Hematopoietic multipotent progenitor cell treated with erythropoietin and hydrocortisone succinate and interleukin-3 and kit ligand, for 8 days (in vitro differentiated cells): ENCODE measurements at regions not wholly inside any gene's neighbourhood (a gene's known extent, or its start where the extent isn't known, plus 50 kb on each side); places are given as distances from the start of the nearest gene placed in this dataset.
"Not testable (repeated sequence)": the region's sequence is repeated elsewhere in the genome, so short reads cannot be mapped to it uniquely, and the experiment has no call there.

ENCODE experiments used
- DNase-seq: peaks from one replicate; pipeline ENCODE4 v3.0.0-alpha.2; 2015

DNA sequence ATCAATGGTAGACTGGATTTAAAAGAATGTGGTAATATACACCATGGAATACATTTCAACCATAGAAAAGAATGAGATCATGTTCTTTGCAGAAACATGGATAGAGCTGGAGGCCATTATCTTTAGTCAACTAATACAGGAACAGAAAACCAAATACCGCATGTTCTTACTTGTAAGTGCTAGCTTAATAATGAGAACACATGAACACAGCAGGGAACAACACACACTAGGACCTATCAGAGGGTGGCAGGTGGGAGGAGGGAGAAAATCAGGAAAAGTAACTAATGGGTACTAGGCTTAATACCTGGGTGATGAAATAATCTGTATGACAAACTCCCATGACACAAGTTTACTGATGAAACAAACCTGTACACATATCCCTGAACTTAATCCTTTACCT is 1435.2 kb downstream of the REEP3 start:
- no peak for DNase-seq

DNA sequence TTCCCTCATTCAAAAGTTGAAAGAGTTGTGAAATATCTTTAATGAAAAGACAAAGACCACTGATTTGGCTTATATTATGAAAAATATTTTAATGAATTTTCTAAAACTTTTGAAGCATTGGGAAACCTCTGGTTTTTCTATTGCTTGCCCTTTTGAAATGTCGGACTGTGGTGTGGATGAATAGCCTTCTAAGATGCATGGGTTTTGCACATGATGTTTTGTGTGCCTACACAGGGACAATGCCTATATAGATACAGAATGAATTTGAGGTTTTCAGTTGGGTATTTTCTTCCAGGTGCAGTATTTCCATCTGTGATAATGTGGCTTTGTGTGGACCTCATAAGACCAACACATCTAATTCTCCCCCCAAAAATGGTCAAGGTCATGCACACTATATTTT is 1437.9 kb downstream of the REEP3 start:
- DNase-seq: no peak

DNA sequence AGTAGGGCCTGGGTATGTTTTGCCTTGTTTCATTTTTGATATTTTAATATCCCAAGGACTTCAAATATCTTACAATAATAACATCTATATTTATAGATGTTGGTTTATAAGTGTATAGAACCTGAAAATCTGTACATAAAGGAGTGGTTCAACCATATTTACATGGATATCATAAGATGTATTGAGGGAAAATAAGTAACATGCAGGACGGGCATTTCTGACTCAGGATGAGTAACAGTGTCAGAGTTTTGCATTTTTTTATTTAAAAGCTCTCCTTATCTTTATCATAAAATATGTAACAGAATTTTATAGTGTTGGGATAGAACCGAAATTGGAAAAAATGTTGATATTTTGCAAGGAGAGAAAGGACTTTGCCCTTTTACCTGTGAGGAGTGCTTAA is 1438.7 kb downstream of the REEP3 start:
- DNase-seq: no peak

DNA sequence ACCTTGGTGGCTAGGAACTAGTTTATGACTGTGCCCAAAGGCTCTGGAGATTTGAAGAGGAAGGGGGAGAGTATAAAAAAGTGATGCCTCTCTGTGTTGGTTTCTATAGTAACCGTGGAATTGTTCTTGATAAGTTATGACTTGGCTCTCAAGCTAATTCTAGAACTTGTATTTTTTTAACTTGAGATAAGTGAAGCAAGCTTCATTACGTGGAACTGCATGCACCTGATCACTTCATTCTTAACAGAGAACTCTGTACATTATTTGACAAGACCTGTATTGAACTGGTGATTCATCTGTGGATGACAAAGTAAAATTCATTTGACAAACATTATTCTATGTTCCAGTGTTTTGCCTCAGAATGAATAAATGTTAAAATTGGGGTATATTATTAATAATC is 1452.2 kb downstream of the REEP3 start:
- no peak for DNase-seq

DNA sequence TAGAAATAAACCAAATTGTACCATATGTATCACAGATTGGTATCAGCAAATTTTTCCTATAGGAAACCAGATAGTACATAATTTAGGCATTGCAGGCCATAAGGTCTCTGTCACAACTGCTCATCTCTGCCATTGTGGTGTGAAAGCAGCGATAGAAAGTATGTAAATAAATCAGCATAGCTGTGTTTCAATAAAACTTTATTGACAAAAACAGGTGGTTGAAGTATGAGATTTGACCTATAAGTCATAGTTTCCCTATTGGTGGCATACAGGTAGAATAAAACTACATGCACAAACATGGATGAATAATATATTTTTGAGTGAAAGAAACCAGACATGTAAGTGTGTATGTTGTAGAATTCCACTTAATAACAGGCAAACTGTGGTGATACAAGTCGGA is 1454.9 kb downstream of the REEP3 start:
- no peak for DNase-seq

DNA sequence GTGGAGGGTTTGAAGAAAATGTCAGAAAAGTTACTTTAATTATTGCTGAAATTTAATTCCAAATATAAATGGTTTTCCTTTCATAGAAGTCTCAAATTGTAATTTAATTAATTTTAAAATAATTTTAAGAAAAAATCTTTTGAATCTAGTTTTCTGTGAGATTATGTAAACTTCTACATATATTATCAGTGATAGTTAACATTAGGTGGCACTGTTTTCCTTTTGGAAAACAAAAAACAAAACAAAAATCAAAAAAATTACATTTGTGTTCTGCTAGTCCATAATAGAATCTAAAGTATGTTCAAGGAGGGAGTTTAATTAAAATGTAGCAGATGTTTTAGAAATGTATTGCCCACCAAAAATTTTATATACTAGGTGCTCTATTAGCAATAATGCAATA is 1456.7 kb downstream of the REEP3 start:
- no peak for DNase-seq

DNA sequence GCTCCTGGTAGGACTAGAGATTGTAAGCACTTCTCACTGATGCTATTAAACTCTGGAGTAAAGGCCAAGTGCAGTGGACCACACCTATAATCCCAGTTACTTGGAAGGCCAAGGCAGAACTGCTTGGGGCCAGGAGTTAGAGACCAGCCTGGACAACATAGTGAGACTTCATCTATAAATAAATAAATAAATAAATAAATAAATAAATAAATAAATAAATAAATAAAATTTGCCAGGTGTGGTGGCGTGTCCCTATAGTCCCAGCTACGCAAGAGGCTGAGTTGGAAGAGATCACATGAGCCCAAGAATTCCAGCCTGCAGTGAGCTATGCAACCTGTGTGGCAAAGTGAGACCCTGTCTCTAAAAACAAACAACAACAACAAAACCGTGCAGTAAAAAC is 1475.7 kb downstream of the REEP3 start:
- DNase-seq: no peak

DNA sequence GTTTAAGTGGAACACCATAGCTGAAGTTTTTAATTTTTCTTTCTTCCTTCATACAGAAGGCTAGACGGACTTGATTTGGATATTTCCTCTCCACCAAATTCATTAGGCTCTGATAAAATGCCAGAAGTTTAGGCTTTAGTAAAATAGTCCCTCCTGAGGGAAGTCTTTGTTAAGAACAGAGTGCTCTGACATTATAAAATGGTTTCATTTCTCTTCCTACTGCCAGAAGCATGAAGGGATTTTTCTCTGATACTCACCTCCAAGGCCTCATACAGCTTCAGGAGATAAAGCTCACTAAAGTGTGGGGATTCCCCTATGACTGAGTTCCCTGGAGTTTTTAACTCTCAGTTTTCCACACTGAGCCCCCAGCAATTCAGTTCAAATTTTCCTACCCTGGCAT is 1489.6 kb downstream of the REEP3 start:
- no peak for DNase-seq

DNA sequence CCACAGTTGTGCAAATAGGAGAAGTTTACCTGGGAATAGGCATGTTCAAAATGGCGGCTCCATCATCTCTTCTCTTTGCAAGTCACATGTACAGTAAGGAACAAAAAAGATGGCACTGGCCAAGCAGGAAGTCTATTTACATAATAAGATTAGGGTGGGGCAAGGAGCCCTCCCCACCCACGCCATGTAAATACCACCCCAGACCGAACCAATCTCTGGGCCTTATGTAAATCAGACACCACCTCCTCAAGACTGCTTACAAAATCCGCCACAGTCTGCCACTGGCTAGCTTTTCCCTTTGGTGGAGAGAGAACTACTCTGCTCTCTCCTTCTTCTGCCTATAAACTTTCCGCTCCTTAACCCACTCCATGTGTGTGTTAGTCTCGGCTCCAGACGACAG is 1496.3 kb downstream of the REEP3 start:
- no peak for DNase-seq

DNA sequence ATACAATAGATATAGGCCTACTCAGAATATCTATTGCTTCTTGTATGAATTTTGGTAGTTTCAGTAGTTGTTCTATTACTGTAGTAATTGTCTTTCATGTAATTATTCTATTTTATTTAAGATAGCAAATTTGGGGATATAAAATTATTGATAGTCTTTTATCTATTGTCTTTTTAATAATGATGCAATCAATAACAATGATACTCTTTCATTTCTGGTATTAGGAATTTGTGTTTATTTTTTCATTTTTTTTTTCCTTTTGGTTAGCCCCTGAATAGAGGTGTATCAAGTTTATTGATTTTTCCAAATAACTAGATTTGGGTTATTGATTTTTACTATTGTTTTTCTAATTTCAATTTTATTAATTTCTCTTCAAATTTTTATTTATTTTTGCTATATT is 1503.7 kb downstream of the REEP3 start:
- DNase-seq: no peak

DNA sequence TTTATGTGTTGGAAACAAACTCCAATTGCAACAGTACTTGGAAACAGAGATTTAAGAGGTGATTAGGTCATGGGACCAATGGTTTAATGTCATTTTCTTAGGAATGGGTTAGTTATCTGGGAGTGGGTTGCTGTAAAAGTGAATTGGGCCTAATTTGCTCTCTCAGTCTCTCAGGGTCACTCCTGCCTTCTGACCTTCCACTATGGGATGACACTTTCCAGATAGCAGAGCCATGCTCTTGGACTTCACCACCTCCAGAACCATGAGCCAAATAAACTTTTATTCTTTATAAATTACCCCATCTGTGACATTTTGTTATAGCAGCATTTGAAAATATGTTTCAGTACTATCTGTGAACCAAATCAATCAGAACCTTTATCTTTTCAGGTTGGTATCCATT is 1509.1 kb downstream of the REEP3 start:
- DNase-seq: no peak

DNA sequence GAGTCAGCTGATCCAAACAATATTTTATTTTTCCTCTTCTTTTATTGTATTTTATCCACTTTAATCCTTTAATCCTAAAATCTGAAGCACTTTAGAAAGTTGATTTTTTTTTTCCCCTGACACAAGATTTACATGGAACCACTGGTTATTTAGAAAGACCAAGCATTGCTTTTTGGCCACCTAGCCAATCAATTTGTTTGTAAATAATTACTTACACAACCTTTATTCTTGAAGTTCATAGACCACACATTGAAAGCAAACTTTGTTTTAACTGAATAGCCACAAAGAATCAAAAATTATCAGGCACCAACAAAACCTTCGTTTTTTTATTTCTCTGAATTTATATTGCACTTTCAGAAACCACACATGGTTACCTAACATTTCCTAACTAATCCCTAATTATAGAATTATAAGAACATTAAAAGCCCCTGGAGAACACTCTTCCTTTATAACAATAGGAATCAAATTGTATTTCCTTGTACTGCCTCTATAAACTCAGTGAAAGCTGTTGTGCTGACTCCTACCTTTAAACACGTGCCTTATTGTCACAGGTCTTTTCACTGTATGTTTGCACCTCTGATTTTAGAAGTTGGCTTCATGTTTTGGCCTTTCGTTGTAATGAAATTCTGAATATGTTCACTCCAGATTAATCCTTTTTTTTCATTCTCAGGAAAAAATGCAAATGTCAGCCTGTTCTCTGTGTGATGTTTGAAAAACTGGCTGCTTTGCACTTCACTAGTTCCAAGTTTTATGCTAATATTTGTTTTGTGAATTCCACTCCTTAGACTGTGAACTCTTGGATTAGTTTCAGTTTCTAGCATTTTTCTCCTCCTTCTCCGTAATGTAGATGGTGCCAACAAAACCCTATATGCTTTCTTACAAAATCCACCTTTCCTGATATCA is 1511.9 kb downstream of the REEP3 start:
- DNase-seq: no peak

DNA sequence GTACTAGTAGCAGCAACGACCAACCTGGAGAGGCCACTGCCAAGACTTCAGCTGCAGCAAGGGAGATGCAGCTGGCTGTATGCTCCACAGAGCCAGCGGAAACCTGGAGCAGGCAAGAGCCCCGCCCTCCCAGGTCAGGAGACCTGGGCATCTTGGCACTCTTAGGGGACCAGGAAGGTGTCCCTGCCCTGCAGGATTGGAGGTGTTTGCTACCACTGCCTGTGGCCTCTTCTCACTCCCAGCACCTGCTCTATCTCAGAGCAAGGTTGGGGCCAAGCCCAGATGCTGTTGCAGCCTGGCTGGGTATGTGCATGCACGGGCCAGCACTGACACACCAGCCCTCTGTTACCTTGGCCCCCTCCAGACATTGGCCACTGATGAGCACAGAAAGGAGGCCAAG is 1512.8 kb downstream of the REEP3 start:
- DNase-seq: no peak

DNA sequence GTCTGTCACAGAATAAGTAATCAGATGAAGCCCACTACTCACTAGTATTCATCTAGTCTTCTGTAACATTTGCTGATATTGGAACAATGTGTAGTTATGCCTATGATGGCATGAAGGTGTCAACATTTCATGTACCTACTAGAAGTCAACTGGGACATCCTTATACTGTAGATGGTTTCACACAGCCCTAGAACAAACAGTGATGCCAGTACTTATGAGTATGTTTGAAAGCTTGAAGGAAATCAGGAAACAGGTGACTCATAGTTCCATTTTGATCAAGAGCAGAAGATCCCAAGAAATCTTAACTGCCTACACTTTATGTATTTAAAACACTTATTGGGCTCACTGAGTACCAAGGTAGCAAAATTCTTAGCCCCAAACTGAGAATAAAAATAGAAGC is 1519.6 kb downstream of the REEP3 start:
- DNase-seq: no peak

DNA sequence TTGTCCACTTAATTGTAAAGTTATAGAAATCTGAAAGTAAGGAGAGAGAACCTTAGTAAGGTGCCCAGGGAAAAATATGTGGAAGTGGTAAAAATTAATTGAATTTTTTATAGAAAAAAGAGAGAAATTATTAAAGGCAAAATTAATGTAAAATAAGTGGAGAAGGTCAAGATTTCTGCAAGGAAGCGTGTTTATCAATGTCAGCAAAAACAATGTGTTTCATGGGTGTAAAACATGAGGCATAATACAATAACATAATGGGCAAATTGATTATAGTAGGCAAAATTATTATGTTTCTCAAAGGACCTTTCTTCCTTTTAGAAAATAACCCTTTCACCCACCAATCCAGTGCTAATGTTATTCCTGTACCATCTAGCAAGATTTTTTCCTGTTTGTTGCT is 1520.1 kb downstream of the REEP3 start:
- DNase-seq: no peak

DNA sequence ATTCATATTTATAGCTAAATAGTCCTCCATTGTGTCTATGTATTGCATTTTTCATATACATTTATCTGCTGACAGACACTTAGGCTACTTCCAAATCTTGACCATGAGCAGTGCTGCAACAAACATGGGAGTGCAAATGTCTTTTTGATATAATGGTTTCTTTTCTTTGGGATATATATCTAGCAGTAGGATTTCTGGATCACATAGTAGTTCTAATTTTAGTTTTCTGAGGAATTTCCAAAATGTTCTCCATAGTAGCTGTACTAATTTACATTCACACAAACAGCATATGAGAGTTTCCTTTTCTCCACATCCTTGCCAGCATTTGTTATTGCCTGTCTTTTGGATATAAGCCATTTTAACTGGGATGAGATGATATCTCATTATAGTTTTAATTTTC is 1521.3 kb downstream of the REEP3 start:
- DNase-seq: no peak

DNA sequence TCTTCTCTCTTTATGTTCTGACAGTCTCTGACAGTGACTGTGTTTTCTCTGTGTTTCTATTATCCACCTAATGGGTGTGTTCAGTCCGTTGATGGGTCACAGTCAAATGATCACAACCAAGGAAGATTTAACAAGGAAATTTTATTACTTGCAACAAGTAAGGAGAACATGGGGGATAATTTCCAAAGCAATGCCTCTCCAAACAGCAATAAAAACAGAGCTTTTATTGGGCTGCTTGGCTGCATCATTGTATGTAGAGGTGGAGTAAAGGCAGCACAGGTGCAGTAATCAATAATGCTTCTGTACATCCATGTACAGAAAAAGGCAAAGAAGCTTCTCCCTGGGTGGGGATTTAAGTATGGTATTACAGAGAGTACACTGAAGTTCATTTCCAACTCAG is 1525.6 kb downstream of the REEP3 start:
- DNase-seq: no peak

DNA sequence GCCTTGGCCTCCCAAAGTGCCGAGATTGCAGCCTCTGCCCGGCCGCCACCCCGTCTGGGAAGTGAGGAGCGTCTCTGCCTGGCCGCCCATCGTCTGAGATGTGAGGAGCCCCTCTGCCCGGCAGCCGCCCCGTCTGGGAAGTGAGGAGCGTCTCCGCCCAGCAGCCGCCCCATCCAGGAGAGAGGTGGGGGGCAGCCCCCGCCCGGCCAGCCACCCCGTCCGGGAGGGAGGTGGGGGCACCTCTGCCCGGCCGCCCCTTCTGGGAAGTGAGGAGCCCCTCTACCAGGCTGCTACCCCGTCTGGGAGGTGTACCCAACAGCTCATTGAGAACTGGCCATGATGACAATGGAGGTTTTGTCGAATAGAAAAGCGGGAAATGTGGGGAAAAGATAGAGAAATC is 1530.9 kb downstream of the REEP3 start:
- DNase-seq: not testable (repeated sequence)

DNA sequence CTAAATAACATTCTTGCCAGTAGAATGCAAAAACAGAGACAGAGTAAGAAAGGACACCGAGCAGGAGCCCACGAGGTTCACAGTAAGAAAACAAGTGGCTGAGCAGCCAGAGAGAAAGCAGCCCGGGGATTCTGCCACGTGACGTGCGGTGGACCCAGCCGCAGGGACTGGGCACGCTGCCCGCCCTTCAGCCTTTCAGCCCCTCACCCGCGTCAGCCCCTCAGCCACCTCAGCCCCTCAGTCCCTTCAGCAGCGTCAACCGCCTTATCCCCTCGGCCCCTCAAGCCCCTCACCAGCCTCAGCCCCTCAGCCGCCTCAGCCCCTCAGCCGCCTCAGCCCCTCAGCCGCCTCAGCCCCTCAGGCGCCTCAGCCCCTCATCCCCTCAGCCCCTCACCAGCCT is 1532.2 kb downstream of the REEP3 start:
- DNase-seq: not testable (repeated sequence)

DNA sequence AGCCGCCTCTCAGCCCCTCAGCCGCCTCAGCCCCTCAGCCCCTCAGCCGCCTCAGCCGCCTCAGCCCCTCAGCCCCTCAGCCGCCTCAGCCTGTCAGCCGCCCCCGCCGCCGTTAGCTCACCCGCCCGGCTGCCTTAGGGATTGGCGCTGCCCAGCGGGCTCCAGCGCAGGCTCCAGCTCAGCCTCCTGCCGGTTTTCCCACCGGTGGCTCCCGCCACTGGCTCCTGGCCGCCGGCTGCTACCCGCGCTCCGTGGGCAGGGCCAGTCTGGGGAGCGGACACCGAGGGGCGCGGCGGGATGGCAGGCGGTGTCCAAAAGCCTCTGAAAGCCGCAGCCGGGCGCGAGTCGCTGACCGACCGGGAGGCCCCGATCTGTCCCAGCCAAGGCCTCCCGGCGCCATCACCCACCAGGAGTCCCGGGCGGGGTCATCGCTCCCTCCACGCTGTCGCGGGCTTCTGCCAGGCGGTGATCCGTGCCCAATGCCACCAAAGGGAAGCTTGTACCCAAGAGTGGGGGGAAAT is 1532.7 kb downstream of the REEP3 start:
- not testable (repeated sequence) for DNase-seq

DNA sequence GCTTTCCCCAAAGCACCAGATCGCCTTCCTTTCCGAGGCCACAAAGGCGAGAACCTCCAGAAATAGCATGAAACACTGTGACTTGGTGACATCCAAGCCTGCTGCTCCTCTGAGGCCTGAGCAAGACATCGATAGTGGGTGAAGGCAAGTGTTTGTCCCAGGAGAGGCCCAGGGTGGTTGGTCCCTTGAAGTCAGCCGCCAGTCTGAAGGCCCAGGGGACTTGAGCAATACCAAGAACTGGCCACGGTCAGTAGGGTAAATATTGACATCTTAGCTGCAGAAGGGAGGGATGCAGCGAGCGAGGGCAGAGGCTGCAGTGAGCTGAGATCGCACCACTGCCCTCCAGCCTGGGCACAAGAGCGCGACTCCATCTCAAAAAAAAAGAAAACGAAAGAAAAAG is 1533.5 kb downstream of the REEP3 start:
- DNase-seq: not testable (repeated sequence)

DNA sequence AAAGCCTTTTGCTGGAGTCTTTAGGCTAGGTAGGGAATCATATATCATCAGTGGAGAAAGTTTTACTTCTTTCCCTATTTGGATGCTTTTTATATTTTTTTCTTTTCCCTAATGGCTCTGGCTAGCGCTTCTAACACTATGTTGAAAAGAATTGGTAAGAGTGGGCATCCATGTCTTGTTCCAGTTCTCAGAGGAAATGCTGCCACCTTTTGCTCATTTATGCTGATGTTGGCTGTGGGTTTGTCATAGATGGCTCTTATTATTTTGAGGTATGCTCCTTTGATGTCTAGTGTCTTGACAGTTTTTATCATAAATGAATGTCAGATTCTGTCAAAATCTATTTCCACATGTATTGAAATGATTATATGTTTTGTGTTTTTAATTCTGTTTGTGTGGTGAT is 1544.1 kb downstream of the REEP3 start:
- no peak for DNase-seq

DNA sequence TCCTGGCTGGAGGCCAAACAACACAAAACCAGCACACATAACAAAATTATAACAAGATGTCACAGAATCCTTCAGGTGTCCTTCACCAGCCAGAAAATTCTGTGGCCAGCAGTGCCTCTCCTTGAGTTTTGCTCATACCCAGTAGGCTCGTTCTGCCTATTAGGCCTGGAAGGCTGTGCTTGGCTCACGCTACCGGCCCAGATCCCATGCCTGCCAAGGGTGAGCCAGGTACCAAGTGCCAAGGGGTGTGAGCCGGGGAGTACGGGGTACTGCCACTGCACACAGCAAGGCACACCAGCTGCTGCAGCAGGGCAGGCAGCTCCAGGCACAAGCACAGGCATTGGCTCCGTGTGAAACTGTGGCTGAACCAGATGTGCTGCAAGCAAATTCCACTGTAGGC is 1562.0 kb downstream of the REEP3 start:
- no peak for DNase-seq

DNA sequence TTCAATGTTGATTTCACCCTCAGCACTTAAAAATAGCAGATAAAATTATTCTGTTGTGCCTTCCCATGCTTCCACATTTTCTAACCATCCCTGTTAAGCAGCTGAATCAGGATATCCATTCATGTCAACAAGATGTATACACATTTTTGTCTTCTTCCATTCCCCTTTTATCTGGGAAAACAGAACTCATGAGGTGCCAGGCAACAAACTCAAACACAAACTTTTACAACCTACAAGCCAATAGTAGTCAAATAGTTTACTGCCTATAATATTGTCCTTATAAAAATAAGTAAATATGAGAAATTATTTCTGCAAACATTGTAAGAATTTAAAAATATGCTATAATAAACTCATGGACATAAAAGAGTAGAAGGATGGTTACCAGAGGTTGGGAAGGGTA is 1569.8 kb downstream of the REEP3 start:
- no peak for DNase-seq

DNA sequence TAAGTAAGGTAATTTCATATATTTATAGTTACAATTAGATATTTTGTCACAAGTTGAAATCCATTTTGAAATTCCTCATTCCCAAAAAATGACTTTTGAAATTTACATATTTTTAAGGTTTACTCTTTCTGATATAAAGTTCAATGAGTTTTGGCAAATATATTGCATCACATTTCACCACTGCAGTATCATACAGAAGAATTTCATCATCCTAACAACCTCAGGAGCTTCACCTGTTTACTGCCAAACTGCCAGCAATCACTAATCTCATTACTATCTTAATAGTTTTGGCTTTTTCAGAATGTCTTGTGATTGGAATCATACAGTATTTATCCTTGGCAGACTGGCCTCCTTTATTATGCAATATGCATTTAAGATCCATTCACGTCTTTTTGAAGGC is 1578.9 kb downstream of the REEP3 start:
- DNase-seq: no peak
